ENCODE measurements at regions not wholly inside any gene's neighbourhood (a gene's known extent, or its start where the extent isn't known, plus 50 kb on each side); places are given as distances from the start of the nearest gene placed in this dataset.

DNA sequence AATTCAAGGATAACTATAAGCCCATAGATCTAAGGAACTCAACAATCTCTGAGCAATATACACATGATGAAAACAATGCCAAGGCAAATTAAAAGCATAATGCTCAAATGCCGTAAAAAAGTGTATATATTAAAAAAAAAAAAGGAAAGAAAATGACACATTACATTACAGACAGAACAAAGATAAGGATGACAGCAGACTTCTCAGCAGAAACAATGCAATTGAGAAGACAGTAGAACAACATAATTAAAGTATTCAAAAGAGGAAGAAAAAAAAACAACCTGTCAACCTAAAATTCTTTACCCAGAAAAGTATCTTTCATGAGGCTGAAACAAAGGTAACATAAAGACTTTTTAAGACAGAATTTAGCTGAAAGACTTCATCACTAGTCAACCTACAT lies 591.7 kb downstream of the ZNF608 start:
- intact Hi-C loops (cut with DNase I) = no loop called here
- DNase-seq (ENCODE audit: low spot score) = no peak

- intact Hi-C loops (cut with DNase I) = no loop called here
- DNase-seq (ENCODE audit: low spot score) = no peak
Observed at GRCh38 chr5:124153588-124153987, 592.9 kb downstream of the ZNF608 start.

DNA sequence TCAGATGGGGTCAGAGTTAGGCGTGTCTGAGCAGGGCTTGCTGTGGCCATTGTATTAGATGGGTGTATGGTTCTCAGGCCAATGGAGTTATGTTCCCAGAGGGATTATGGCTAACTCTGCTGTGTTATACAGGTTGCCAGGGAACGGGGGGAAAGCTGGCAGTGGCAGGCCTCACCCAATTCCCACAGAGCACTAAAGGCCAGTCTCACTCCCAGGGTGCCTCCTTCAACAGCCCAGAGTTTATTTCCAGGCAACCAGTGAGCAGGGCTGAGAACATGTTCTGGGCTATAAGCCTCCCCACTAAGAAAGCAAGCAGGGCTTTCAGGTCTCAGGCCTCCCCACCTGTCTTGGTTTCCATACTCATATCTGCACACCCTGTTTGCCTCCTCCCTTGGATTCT lies 597.9 kb downstream of the ZNF608 start:
- DNase-seq (ENCODE audit: low spot score) = no peak
- intact Hi-C loops (cut with DNase I) = no loop called here

- no peak for DNase-seq (ENCODE audit: low spot score)
- intact Hi-C loops (cut with DNase I) = no loop called here
Observed at GRCh38 chr5:124140060-124140459, 606.4 kb downstream of the ZNF608 start.

- intact Hi-C loops (cut with DNase I) = no loop called here
- no peak for DNase-seq (ENCODE audit: low spot score)
Observed at GRCh38 chr5:124139477-124139876, 607.0 kb downstream of the ZNF608 start.

GRCh38 chr5:124136609-124137008 lies 609.8 kb downstream of the ZNF608 start:
- no peak for DNase-seq (ENCODE audit: low spot score)
- intact Hi-C loops (cut with DNase I) = no loop called here

- DNase-seq (ENCODE audit: low spot score) = no peak
- intact Hi-C loops (cut with DNase I) = no loop called here
Observed at GRCh38 chr5:124134941-124135340, 611.5 kb downstream of the ZNF608 start.

DNA sequence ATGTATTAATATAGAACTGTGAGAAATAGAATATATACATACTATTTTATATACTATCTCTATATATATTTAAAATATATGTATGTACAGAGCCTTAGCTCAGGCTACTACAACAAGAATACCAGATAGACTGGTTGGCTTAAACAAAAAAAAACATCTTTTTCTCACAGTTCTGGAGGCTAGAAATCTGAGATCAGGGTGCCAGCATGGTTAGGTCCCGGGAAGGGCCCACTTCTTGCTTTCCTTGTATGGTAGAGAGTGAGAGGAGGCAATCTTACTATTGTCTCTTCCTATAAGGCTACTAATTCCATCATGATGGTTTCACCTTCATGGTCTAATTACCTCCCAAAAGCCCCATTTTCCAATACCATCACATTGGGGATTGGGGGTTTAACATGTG lies 613.0 kb downstream of the ZNF608 start:
- no peak for DNase-seq (ENCODE audit: low spot score)
- intact Hi-C loops (cut with DNase I) = no loop called here

DNA sequence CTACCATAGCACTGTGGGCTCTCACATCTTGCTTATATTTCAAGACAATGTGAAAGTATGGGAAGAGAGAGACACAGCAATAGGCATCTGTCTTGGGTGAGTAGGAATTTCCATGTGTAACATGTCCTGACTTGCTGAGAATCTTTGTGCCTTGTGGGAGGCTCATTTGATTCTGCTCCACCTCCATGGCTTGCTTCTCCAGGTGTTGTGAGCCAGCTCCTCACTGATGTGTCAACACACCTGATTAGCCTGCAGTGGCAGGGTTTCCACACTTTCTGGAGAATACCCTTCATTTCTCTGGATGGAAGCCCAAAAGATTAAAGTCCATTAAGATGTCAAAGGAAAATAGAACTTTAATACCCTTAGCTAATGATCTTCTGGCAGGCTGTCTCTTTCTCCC lies 613.6 kb downstream of the ZNF608 start:
- intact Hi-C loops (cut with DNase I) = no loop called here
- DNase-seq (ENCODE audit: low spot score) = no peak

DNA sequence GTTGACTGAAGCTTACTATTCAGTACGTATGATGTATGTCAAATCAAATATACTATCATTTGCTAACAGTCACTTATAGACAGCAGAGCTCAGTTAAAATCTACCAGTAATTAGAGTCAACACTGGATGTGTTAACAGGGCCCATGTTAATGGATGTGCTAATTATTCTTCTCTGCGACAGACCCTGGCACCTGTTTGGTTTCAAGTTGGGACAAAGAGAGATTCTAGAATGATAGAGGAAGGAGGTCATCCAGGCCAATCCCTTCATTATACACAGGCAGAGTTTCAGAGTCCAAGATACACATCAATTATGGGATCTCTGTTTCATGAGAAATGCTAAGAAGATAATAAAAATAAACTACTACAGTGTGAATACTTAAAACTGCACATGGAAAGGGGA lies 615.0 kb downstream of the ZNF608 start:
- no peak for DNase-seq (ENCODE audit: low spot score)
- intact Hi-C loops (cut with DNase I) = no loop called here

DNA sequence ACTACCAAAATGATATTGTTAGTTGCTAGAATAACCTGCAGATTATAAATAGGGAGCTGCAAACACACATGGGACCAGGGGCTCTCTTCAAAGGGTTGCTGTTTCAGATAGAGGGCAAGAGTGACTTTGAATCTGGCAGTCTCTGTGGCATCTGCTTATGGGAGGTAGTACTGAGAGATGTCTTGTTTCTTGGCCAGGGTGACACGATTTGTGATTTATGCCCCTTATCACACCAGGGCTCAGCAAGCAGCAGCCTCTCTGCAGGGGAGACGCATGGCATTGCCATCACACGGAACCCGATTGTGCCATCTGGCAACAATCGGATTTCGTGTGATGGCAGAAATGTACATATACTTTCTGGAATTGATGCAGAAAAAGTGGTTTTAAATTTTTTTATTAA lies 615.6 kb downstream of the ZNF608 start:
- intact Hi-C loops (cut with DNase I) = no loop called here

DNA sequence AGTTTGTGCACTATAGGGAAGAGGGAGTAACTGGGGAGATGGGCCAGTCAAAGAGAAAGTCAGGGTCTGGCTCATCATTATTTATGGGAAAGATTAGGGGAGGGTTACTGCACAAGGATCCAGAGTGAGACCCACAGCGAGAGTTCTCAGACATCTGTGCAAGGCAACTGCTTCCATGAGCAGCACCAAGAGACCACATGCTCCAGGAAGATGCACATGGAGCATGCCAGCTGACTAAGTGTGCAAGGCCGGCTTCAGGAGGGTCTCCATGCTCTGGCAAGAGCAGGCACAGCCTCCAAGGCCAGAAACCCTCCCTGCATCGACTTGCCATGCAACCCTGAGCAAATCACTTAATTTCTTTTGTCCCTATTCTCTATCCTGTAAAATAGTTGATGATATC lies 616.9 kb downstream of the CSNK1G3 start:
- intact Hi-C loops (cut with DNase I) = no loop called here
- DNase-seq (ENCODE audit: low spot score) = no peak

More for the DNA sequence above, 615.6 kb downstream of the ZNF608 start:
- DNase-seq (ENCODE audit: low spot score) = no peak

DNA sequence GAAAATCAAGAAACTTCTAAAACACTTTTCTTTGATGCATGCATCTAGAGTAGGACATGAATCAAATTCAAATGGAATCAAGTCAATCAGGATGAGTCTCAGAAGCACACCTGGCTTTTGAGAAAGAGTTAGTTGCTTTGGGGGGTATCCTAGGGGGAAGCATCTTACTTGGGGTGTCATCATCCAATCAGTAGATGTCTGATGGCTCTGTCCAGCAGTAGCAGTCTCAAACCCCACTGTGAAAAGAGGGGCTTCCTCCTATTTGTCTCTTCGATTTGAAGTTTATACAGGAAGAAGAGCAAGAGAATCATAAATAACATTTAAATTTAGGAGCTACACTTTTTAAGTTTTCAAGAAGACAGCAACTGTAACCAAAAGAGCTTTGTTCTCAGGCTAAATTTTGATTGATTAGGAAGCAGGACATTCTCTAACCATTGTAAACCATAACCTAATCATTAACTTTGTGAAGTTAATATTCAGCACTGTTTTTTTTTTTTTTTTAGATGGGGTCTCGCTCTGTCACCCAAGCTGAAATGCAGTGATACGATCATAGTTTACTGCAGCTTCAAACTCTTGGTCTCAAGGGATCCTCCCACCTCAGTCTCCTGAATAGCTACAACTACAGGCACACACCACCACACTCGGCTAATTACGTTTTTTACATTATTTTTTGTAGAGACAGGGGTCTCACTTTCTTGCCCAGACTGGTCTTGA lies 614.7 kb downstream of the CSNK1G3 start:
- intact Hi-C loops (cut with DNase I) = no loop called here
- no peak for DNase-seq (ENCODE audit: low spot score)

DNA sequence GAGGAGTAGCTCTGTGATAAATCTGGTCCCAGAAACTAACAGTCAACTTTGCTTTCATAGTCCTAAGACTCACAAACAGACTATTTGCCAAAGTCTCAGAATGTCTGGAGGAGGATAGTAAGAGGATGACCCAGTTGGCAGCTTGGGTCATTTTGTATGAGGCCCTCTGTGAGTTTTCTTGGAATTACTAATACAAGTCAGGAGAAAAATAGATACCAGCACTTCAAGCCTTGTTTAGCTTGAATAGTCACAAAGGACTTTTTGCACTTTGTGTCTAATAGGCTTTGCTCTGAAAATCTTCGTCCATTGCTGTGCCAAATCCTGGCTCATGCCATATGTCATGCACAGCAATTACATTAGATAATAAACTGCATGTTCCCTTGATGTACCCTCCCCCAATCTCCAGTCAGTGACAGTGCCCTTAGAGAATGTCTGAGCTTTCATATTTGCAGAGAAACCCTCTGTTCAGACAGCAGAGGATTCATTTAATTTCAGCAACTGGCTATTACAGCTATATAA lies 612.8 kb downstream of the CSNK1G3 start:
- intact Hi-C loops (cut with DNase I) = no loop called here
- DNase-seq (ENCODE audit: low spot score) = no peak

DNA sequence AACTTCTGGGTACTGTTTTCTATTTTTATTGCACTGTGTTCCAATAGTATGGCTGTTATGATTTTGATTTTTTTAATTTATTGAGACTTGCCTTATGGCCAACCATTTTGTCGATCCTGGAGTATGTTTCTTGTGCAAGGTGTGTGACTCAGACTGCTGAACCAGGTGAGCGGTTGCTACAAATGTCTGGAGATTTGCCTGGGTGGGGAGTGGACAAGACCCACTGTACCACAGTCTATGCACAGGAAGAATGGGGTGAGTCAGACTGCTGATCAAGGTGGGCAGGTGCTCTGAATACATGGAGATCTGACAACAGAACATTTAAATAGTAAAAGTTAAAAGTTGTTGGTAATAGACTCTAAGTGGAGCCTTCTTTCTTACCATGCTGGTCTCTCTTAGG lies 609.2 kb downstream of the CSNK1G3 start:
- intact Hi-C loops (cut with DNase I) = no loop called here
- no peak for DNase-seq (ENCODE audit: low spot score)

DNA sequence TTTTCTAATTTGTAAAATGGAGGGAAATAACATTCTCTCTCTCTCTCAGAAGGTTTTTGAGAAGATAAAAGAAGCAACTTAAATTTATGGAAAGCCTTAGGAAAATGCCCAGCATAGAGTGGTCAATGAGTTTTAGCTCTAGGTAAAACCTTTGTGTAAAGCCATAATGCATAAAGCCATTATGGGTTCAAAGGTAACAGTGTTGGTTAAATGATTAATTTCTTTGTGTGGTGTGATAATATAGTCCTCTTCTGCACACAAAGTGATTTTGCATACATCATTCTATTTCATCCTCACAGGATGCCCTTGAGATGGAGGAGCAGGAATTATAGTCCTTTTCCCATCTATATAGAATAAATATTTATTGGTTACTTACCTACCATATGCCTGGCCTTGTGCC lies 602.9 kb downstream of the CSNK1G3 start:
- intact Hi-C loops (cut with DNase I) = no loop called here
- DNase-seq (ENCODE audit: low spot score) = no peak

DNA sequence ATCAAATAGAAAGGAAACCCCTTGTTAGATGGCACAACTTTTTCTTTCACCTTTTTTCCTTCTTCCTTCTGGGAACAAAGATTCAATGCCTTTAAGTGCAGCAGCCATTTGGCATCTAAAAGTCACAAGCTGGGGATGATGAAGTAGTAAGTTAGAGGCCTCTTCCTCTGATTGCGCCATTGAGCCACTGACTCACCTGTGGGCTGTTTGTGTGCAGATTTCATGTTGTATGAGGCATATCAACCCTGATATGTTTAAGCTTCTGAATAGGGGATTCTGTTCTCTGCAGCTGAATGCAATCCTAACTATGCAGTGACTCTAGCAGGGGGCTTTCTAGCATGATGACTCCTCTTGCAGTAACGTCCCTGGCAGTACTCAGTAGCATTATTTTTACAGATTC lies 599.9 kb downstream of the CSNK1G3 start:
- no peak for DNase-seq (ENCODE audit: low spot score)
- intact Hi-C loops (cut with DNase I) = no loop called here

- intact Hi-C loops (cut with DNase I) = no loop called here
- no peak for DNase-seq (ENCODE audit: low spot score)
Observed at GRCh38 chr5:124110942-124111341, 599.0 kb downstream of the CSNK1G3 start.

DNA sequence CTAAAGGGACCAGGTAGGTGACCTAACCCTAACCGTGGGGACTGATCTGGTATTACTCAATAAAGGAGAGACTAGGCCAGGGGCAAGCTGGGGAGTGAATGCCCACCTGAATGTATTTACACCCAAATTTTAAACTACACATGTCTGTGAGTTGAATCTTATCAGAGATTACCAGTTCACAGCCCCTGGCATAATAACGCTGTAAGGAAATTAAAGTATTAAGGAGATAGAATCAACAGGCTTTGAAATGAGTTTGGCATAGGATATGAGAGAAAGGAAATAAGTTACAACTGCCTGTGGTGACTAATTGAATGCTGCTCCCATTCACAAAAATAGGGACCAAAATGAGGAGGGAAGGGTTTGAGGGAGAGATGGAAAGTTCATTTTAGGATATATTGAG lies 593.3 kb downstream of the CSNK1G3 start:
- no peak for DNase-seq (ENCODE audit: low spot score)
- intact Hi-C loops (cut with DNase I) = no loop called here

DNA sequence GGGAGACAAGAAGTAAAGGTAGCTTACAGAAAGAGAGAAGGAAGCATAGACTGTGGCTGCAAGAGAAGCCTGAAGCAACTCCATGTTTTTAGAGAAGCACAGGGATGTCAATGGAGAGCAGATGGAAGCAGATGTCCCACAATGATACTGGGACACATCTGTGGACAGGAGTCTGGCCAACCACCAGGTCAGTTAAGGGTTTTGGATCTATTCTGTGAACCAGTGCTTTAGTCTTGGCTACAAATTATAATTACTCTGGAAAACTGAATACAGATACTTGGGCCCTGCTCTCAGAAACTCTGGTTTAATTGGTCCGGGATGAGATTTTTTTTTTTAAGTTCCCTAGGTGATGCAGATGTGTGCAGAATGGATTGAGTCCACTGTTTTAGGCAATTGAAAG lies 592.8 kb downstream of the CSNK1G3 start:
- DNase-seq (ENCODE audit: low spot score) = no peak
- intact Hi-C loops (cut with DNase I) = no loop called here

DNA sequence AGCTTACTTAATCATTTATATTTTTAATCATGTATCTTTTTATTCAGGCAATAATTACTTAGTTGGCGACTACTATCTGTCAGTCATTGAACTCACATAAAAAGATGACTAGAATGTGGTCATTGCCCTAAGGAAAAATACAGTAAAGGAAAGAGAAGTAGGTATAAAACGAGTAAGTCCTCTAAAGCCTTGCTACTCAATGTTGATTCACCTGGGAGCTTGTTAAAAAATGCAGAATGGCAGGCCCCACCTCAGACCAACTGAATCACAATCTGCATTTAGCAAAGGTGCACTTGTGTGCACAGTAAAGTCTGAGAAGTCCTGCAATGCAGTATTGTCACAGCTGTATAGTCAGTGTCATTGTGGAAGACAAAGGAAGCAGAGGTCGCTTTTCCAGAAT lies 592.4 kb downstream of the CSNK1G3 start:
- intact Hi-C loops (cut with DNase I) = no loop called here

DNA sequence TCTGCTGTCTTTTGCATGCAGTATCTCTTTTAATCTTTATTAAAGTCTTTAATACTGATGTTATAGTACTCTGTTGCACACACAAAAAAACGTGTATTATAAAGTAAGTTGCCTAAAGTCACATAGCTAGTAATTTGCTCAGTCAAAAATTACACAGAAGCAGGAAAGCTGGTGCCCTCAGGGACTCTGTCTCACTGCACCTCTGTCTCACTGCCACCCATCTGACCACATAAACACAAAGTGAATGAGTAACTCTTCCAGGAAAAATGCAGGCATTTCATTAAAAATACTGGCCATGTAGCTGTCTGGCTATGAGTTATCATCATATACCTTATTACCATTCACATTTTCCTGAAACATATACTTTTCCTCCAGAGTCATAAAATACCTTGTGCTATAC lies 591.7 kb downstream of the CSNK1G3 start:
- intact Hi-C loops (cut with DNase I) = no loop called here
- DNase-seq (ENCODE audit: low spot score) = no peak

More for the DNA sequence above, 592.4 kb downstream of the CSNK1G3 start:
- DNase-seq (ENCODE audit: low spot score) = no peak

All from cardiac septum (tissue), 1 donor.